HG02973 (cell line): ENCODE measurements at regions not wholly inside any gene's neighbourhood (a gene's known extent, or its start where the extent isn't known, plus 50 kb on each side); places are given as distances from the start of the nearest gene placed in this dataset.
"Not testable (repeated sequence)": the region's sequence is repeated elsewhere in the genome, so short reads cannot be mapped to it uniquely, and the experiment has no call there.

ENCODE experiments used
- ATAC-seq: cut with Tn5 transposase; IDR thresholded peaks from one replicate; pipeline ENCODE4 v1.9.1; 2021; ENCODE audit warnings: moderate library complexity; ENCODE audit not compliant: unreplicated experiment

GRCh38 chr1:229907884-229908638 lies 159.0 kb upstream of the GALNT2 start:
- no peak for ATAC-seq

- ATAC-seq: no peak
Measured at GRCh38 chr1:229908689-229909088, 158.3 kb upstream of the GALNT2 start.

GRCh38 chr1:229913489-229913888 lies 153.5 kb upstream of the GALNT2 start:
- ATAC-seq: no peak

- not testable (repeated sequence) for ATAC-seq
Measured at GRCh38 chr1:229919488-229919887, 147.6 kb upstream of the GALNT2 start.

GRCh38 chr1:229920683-229921082 lies 146.4 kb upstream of the GALNT2 start:
- no peak for ATAC-seq

GRCh38 chr1:229922249-229922648 lies 144.8 kb upstream of the GALNT2 start:
- ATAC-seq: no peak

GRCh38 chr1:229924639-229925038 lies 142.4 kb upstream of the GALNT2 start:
- no peak for ATAC-seq

GRCh38 chr1:229928767-229929166 lies 138.3 kb upstream of the GALNT2 start:
- no peak for ATAC-seq

- ATAC-seq: not testable (repeated sequence)
Measured at GRCh38 chr1:229931751-229932150, 135.3 kb upstream of the GALNT2 start.

GRCh38 chr1:229935157-229935556 lies 131.9 kb upstream of the GALNT2 start:
- ATAC-seq: not testable (repeated sequence)

GRCh38 chr1:229938551-229938950 lies 128.5 kb upstream of the GALNT2 start:
- no peak for ATAC-seq

GRCh38 chr1:229940684-229941083 lies 126.4 kb upstream of the GALNT2 start:
- ATAC-seq: no peak

GRCh38 chr1:229941160-229941559 lies 125.9 kb upstream of the GALNT2 start:
- ATAC-seq: no peak

GRCh38 chr1:229941831-229942230 lies 125.2 kb upstream of the GALNT2 start:
- ATAC-seq: no peak

- no peak for ATAC-seq
Measured at GRCh38 chr1:229942501-229942900, 124.5 kb upstream of the GALNT2 start.

GRCh38 chr1:229943148-229943714 lies 123.8 kb upstream of the GALNT2 start:
- ATAC-seq: no peak

GRCh38 chr1:229943988-229944743 lies 122.9 kb upstream of the GALNT2 start:
- no peak for ATAC-seq

GRCh38 chr1:229945795-229946194 lies 121.2 kb upstream of the GALNT2 start:
- no peak for ATAC-seq

GRCh38 chr1:229947968-229948367 lies 119.1 kb upstream of the GALNT2 start:
- no peak for ATAC-seq

GRCh38 chr1:229948438-229948837 lies 118.6 kb upstream of the GALNT2 start:
- ATAC-seq: no peak

GRCh38 chr1:229949500-229949899 lies 117.5 kb upstream of the GALNT2 start:
- no peak for ATAC-seq

GRCh38 chr1:229950020-229950419 lies 117.0 kb upstream of the GALNT2 start:
- ATAC-seq: no peak
